Stimulated activated CD4-positive, alpha-beta T cell treated with anti-CD3 and anti-CD28 coated beads, Interleukin-1b, Interleukin-23, amount 100 ng/mL, for 4 hours (primary cell): ENCODE measurements at regions not wholly inside any gene's neighbourhood (a gene's known extent, or its start where the extent isn't known, plus 50 kb on each side); places are given as distances from the start of the nearest gene placed in this dataset.
"Not testable (repeated sequence)": the region's sequence is repeated elsewhere in the genome, so short reads cannot be mapped to it uniquely, and the experiment has no call there.

Experiments
- DNase-seq, 2 donors: peaks; one replicate each; pipeline ENCODE4 v3.0.0-alpha.2; 2020; ENCODE audit warnings: low read depth in 2 of 2

DNA sequence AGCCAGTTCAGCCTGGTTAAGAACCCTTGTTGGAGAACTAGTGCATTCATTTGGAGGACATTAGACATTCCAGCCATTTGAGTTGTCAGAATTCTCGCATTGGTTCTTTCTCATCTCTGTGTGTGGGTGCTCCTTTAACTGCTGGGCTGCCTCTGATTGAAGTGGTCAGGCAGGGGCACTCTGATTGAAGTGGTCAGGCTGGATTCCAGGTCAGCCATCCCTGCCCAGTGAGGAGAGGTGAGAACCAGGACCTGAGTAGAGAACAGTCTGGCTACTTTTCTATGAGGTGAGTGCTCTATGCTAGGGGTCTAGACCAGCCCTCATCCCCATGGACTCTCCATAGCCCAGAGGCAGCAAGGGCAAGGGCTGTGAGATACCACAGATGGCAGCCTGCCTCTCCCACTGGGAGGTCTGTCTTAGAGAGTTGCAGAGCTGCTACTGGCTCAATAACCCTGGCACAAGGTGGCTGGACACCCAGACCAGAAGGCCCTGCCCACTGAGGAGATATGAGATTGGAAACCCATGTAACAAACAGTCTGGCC lies 691.6 kb downstream of the TMTC2 start:
- DNase-seq: no peak

DNA sequence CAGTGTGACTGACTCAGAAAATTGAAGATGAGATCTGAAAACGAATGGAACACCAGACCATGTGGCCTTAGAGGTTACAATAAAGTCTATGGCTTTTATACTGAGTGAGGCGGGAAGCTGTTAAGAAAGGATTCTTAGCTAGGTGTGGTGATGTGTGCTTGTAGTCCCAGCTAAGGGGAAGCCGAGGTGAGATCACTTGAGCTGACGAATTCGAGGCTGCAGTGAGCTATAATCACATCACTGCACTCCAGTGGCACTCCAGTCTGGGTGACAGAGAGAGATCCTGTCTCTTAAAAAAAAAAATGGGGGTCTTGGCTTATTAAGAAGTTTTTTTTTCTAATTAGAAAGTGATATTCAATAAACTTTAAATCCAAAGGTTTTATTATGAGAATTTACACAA lies 678.6 kb downstream of the TMTC2 start:
- no peak for DNase-seq

- DNase-seq: no peak
These were observed 674.8 kb downstream of the TMTC2 start for GRCh38 chr12:83361475-83361874.

GRCh38 chr12:83361071-83361470 lies 674.4 kb downstream of the TMTC2 start:
- DNase-seq: no peak

GRCh38 chr12:83349907-83350611 lies 663.4 kb downstream of the TMTC2 start:
- DNase-seq: no peak

DNA sequence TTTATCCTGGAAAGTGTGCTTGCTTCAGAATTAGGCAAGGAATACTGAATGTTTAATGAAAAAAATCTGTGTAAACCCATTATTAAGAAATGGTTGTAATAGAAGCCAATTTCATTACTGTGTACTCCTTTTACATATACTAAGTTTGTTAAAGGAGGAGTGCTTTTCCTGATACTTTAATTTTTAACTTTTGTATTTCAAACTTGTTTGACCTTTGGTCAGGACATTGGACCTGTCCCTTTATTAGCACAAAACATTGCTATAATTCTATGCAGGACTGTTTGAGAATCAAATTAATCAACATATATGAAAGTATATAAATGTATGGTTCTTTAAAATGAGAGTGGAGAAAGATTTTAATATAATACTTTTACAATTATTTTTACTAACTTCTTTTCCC lies 659.6 kb downstream of the TMTC2 start:
- no peak for DNase-seq

GRCh38 chr12:83343767-83344166 lies 657.1 kb downstream of the TMTC2 start:
- no peak for DNase-seq

- DNase-seq: no peak
These were observed 649.0 kb downstream of the TMTC2 start for GRCh38 chr12:83335748-83336147.

DNA sequence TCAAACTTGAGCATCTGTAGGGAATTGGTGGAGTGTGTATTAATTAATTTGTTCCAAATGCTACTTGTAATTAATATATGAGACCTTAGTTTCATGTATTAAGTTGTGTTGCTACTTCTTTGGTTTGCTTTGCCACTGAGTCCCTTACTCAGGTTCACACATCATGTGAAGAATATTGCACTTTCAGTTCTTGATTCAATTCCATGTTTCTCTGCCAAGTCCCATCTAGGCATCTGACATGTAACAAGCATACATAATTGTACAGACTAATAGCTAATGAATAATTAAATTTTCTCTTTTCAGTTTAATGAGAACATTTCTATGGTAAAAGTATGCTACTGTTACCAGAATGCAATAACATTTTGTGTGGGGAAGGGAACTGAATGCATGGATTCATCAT lies 640.0 kb downstream of the TMTC2 start:
- no peak for DNase-seq

- no peak for DNase-seq
These were observed 637.2 kb downstream of the TMTC2 start for GRCh38 chr12:83323866-83324265.

DNA sequence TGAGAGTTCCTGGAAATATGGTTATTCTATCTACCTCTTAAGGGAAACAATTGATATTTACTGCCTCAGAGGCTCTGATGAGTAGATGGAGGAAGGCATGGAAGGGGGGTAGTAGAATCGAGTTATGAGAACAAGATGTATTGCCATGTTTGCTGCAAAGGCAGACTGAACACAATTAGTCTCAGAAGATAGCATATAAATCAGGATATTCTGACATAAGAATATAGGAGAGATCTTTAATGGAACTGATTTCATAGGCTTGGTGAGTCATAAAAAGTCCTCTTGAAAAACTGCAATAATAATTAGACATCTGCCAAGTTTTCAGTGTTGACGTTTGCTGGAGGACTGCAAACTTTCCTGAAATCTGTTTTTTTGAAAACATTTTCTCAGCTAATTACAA lies 636.1 kb downstream of the TMTC2 start:
- no peak for DNase-seq

- no peak for DNase-seq
These were observed 635.3 kb downstream of the TMTC2 start for GRCh38 chr12:83321971-83322370.

- no peak for DNase-seq
These were observed 633.6 kb downstream of the TMTC2 start for GRCh38 chr12:83320350-83320749.

DNA sequence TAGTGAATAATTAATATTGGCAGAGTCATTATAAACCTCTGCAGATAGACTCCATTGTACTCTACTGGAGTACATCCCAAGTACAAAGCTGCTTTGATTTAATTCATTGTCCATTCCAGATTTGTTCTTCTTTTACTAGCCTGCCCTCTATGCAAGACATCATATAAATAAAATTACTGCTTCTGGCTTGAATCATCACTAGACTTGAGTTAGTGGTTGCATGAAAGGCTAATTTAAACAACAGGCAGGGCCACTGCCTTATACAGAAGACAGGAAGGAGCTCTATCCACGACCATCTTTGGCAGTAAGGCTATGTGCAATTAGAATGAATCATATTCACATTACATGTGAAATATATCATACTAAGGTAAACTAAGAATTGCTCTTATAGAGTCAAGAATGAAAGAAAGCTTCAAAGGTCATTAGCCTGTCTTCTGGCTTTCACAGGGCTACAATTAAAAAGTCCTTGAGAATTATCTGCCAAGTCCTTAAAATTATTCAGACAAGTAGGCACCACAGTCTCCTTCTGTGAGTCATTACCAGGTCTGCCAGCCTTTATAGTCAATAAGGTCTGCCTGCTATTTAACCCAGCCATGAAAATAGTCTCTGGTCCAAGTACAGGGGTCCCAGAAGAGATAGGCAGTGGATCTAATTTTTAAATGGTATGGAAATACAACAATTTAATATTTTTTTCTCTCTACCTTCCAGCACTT lies 631.8 kb downstream of the TMTC2 start:
- DNase-seq: no peak

DNA sequence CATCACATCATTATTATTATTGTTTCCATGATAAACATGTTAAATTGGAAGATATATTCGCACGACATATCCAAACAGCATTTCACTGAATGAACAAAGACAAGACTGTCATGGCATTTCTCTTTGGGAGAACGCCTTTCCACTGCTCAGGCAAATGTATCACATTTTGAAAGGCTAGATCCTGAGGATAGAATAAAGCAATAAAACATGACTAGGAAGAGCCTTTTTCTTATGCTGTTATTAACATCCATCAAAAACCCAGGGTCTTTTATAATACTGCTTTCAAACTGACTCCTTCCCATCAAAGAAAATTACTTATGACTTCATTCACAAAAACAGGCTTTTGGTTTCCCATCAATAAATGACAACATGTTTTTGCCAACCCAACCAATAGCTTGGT lies 630.9 kb downstream of the TMTC2 start:
- no peak for DNase-seq

GRCh38 chr12:83313827-83314226 lies 627.1 kb downstream of the TMTC2 start:
- no peak for DNase-seq

DNA sequence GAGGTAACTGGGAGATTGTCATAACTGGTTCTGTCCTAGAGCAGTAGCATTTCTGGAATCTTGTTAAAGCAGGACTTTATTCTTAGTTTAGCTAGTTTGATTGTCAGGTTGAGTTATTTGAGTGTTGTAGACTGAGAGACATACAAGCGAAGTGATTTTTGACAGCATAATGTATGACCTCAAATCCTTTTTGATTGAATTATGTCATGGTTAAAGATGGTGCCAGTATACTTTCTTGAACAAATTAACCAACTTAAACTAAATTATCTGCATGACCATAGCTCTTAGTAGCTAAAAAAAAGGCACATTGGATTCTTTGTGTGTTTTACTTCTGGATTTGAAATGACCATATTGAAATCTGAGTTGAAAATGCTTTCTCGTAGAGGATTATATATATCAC lies 626.6 kb downstream of the TMTC2 start:
- DNase-seq: no peak

- DNase-seq: no peak
These were observed 590.2 kb downstream of the TMTC2 start for GRCh38 chr12:83276904-83277303.

DNA sequence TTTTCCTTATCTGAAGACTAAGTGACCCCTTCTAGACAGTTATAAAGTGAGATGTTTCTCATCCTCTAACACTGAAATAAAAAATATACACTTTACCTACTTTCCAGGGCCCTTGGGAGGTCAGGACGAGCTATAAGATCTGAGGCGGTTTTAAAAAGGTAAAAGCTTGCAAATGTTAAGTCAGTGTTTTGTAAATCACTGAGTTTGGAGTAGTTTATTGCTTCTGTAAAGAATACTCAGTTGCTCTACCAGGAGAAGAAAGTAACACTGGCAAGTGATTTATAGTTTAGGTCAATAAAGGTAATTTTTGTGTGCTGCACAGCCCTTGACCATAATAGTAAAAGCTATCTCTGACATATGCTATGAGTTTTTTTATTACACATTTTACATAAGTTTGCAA lies 584.5 kb downstream of the TMTC2 start:
- no peak for DNase-seq

DNA sequence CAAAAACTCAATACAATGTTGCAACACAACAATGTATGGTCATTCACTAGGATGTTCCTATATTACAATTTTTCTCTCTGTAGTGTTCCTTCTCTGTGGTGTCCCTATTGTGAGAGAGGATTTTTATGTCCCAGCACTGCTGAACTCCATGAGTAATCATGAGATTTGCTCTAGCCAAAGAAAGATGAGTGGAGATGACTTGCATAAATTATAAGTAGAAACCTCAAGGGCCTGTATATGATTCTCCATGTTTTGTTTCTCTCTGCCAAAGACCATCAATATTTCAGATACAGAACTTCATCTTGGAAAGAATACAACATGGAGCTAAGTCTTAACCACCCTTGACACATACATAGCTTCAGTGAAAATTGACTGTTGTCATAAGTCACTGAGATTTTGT lies 579.1 kb downstream of the TMTC2 start:
- DNase-seq: no peak

GRCh38 chr12:83261998-83262397 lies 575.3 kb downstream of the TMTC2 start:
- DNase-seq: no peak

- not testable (repeated sequence) for DNase-seq
These were observed 573.4 kb downstream of the TMTC2 start for GRCh38 chr12:83260126-83260525.

- no peak for DNase-seq
These were observed 571.0 kb downstream of the TMTC2 start for GRCh38 chr12:83257726-83258125.
